B cell (primary cell): ENCODE measurements at regions not wholly inside any gene's neighbourhood (a gene's known extent, or its start where the extent isn't known, plus 50 kb on each side); places are given as distances from the start of the nearest gene placed in this dataset.

Experiments used
- ATAC-seq: fragments of 200-7000 bp; cut with Tn5 transposase; one replicate; pipeline ENCODE4 v1.10.0; 2021; ENCODE audit warnings: low read depth, mild to moderate bottlenecking, moderate number of reproducible peaks, moderate library complexity
- CTCF ChIA-PET: fragments of 350-600 bp; sonication (Branson Sonifier 250); formaldehyde crosslinking; loops from one replicate; lab custom pipeline; 2021; ENCODE audit warnings: antibody characterized with exemption, inconsistent platforms; lab: Charles Lee
- POLR2A ChIA-PET: fragments of 350-600 bp; sonication (Branson Sonifier 250); formaldehyde crosslinking; loops from one replicate; lab custom pipeline; 2021; ENCODE audit warnings: antibody characterized with exemption; lab: Charles Lee
- DNase-seq: peaks from one replicate; pipeline ENCODE4 v3.0.0; 2013
- H2AFZ ChIP-seq: 2 replicates; pipeline ENCODE4 v1.6.1; 2012; ENCODE audit warnings: mild to moderate bottlenecking, low read depth, low read length; ENCODE audit not compliant: insufficient read depth, poor library complexity, severe bottlenecking
- H3K27ac ChIP-seq, 2 donors: 1 replicate in 1 of 2; 2 replicates in 1 of 2; pipeline ENCODE4 v1.5.1; 2012 to 2013; ENCODE audit warnings: low read length in 2 of 2, mild to moderate bottlenecking in 2 of 2, moderate library complexity in 1 of 2
- H3K27me3 ChIP-seq, 4 experiments: fragments of 200-600 bp in 1 of 4; sonication (generic) in 1 of 4; replicated peaks in 1 of 4; 1 replicate in 2 of 4; 2 replicates in 2 of 4; pipeline versions ENCODE4 v1.6.1 to v1.7.0; 2013 to 2016; ENCODE audit warnings: low read length in 3 of 4, mild to moderate bottlenecking in 2 of 4, mixed read lengths in 1 of 4, moderate library complexity in 1 of 4; ENCODE audit not compliant: insufficient read depth in 4 of 4, control insufficient read depth in 3 of 4; ENCODE audit errors: control extremely low read depth in 1 of 4
- H3K36me3 ChIP-seq, 2 experiments: replicated peaks in 1 of 2; 1 replicate in 1 of 2; 2 replicates in 1 of 2; pipeline versions ENCODE4 v1.6.1 to v1.7.1; 2013; ENCODE audit warnings: low read length in 1 of 2; ENCODE audit not compliant: insufficient read depth in 2 of 2, control insufficient read depth in 1 of 2; ENCODE audit errors: control extremely low read depth in 1 of 2, extremely low read depth in 1 of 2
- H3K4me1 ChIP-seq, 2 donors: fragments of 200-600 bp in 1 of 2; sonication (generic) in 1 of 2; 1 replicate in 1 of 2; 2 replicates in 1 of 2; pipeline versions ENCODE4 v1.5.1 to v1.6.1; 2013 to 2017; ENCODE audit warnings: low read length in 2 of 2; ENCODE audit not compliant: control insufficient read depth in 2 of 2, insufficient read depth in 2 of 2
- H3K4me2 ChIP-seq: replicated peaks from 2 replicates; pipeline ENCODE3; 2012; ENCODE audit warnings: mild to moderate bottlenecking, low read depth, low read length; ENCODE audit not compliant: poor library complexity, severe bottlenecking
- H3K4me3 ChIP-seq, 5 experiments: fragments of 200-600 bp in 1 of 5; sonication (generic) in 1 of 5; 1 replicate in 3 of 5; 2 replicates in 2 of 5; pipeline versions ENCODE4 v1.5.1 to v1.7.0; 2011 to 2016; ENCODE audit warnings: low read length in 4 of 5, mild to moderate bottlenecking in 4 of 5, low read depth in 2 of 5, control low read depth in 1 of 5, moderate library complexity in 1 of 5; ENCODE audit not compliant: insufficient read depth in 1 of 5; ENCODE audit errors: control extremely low read depth in 1 of 5, extremely low read depth in 1 of 5
- H3K79me2 ChIP-seq: fragments of 200-600 bp; sonication (generic); one replicate; pipeline ENCODE4 v1.6.0; 2016; ENCODE audit warnings: low read length; ENCODE audit not compliant: control insufficient read depth, insufficient read depth
- H3K9ac ChIP-seq: fragments of 200-600 bp; sonication (generic); 2 replicates; pipeline ENCODE4 v1.6.1; 2017; ENCODE audit warnings: mild to moderate bottlenecking, low read length, moderate library complexity
- H3K9me3 ChIP-seq, 3 donors: one replicate each; pipeline versions ENCODE4 v1.6.1 to v1.7.1; 2013; ENCODE audit warnings: low read length in 2 of 3; ENCODE audit not compliant: control insufficient read depth in 2 of 3, insufficient read depth in 1 of 3; ENCODE audit errors: control extremely low read depth in 1 of 3
- H4K20me1 ChIP-seq: 2 replicates; pipeline ENCODE4 v1.6.0; 2012; ENCODE audit warnings: mild to moderate bottlenecking, low read length; ENCODE audit not compliant: insufficient read depth, control insufficient read depth, poor library complexity, severe bottlenecking
- H3K27ac Mint-ChIP-seq: one replicate; pipeline ENCODE4 v1.8.0; 2021; ENCODE audit warnings: mixed read lengths
- H3K27me3 Mint-ChIP-seq: one replicate; pipeline ENCODE4 v1.8.0; 2021; ENCODE audit warnings: mixed read lengths
- H3K4me1 Mint-ChIP-seq: one replicate; pipeline ENCODE4 v1.8.0; 2021; ENCODE audit warnings: mixed read lengths
- H3K4me3 Mint-ChIP-seq: one replicate; pipeline ENCODE4 v1.8.0; 2021; ENCODE audit warnings: mixed read lengths
- H3K9me3 Mint-ChIP-seq: one replicate; pipeline ENCODE4 v1.8.0; 2022; ENCODE audit warnings: mixed read lengths; ENCODE audit not compliant: insufficient read depth
- CTCF ChIP-seq: fragments of 200-600 bp; IDR thresholded peaks from one replicate; pipeline ENCODE4 v1.8.0; 2022; ENCODE audit warnings: antibody characterized with exemption, mild to moderate bottlenecking
- EZH2 ChIP-seq: IDR thresholded peaks from 2 replicates; pipeline ENCODE4 v1.6.1; 2012; ENCODE audit warnings: borderline replicate concordance, low read depth, mild to moderate bottlenecking, moderate library complexity, low read length; ENCODE audit not compliant: insufficient read depth, poor library complexity, severe bottlenecking
- WGBS: methylation state at CpG from one replicate; pipeline ENCODE4 v1.1.5; 2013; ENCODE audit warnings: missing lambda C conversion rate; ENCODE audit not compliant: insufficient coverage; 5-methylcytosine and 5-hydroxymethylcytosine counted together
- intact Hi-C: fragments of 100-400 bp; cut with micrococcal nuclease; formaldehyde crosslinking; loops from one replicate; pipeline ENCODE4 v1.10.0; 2022

- Histone ChIP-seq H3K4me3 (no peak overlapping the region), H3K9ac (no peak overlapping the region), H3K27ac (no peak overlapping the region), H3K9me3 (no peaks in the 10 kb centered on the region), H2AFZ (no peak overlapping the region), H3K36me3 (no peaks in the 10 kb centered on the region), H3K27me3 (no peaks in the 10 kb centered on the region), H3K4me1 (no peaks in the 10 kb centered on the region), H4K20me1 (no peaks in the 10 kb centered on the region), H3K4me2 (no peak overlapping the region), H3K79me2 (no peaks in the 10 kb centered on the region)
- CTCF ChIA-PET: no interaction called here
- whole genome bisulfite sequencing: 57% methylated on average over 1 of the region's 1 CpG
- Mint-ChIP-seq H3K9me3 (peaks cover 2% of the 10 kb centered on the region), H3K4me3 (no peak overlapping the region), H3K4me1 (no peaks in the 10 kb centered on the region), H3K27ac (no peak overlapping the region), H3K27me3 (no peaks in the 10 kb centered on the region)
- intact Hi-C loops: no loop called here
- DNase-seq (no peak), ATAC-seq (no peak)
- POLR2A ChIA-PET: no interaction called here
- TF ChIP-seq CTCF (no peak), EZH2 (no peak)
These were observed 118.9 kb upstream of the PIRT start for GRCh38 chr17:10956821-10957220.

- Histone ChIP-seq H3K4me1 (no peaks in the 10 kb centered on the region), H3K4me3 (no peak overlapping the region), H3K36me3 (no peaks in the 10 kb centered on the region), H2AFZ (no peak overlapping the region), H3K27me3 (no peaks in the 10 kb centered on the region), H3K27ac (no peak overlapping the region), H3K9ac (no peak overlapping the region), H3K79me2 (no peaks in the 10 kb centered on the region), H3K9me3 (no peaks in the 10 kb centered on the region), H4K20me1 (no peaks in the 10 kb centered on the region), H3K4me2 (no peak overlapping the region)
- no peaks in the 10 kb centered on the region for H3K27me3 Mint-ChIP-seq
- H3K9me3 Mint-ChIP-seq: peaks cover 2% of the 10 kb centered on the region
- ChIA-PET POLR2A (no interaction called here), CTCF (no interaction called here)
- no peak overlapping the region for H3K4me3 Mint-ChIP-seq
- H3K27ac Mint-ChIP-seq: no peak overlapping the region
- TF ChIP-seq EZH2: no peak
- no peaks in the 10 kb centered on the region for H3K4me1 Mint-ChIP-seq
- ATAC-seq (no peak), DNase-seq (no peak)
- 13% methylated on average over 3 of the region's 4 CpGs for WGBS
- intact Hi-C loops: no loop called here
These were observed 106.9 kb upstream of the PIRT start for GRCh38 chr17:10944819-10945218.
